GM23338 (cell line): ENCODE measurements at regions not wholly inside any gene's neighbourhood (a gene's known extent, or its start where the extent isn't known, plus 50 kb on each side); places are given as distances from the start of the nearest gene placed in this dataset.
"Not testable (repeated sequence)": the region's sequence is repeated elsewhere in the genome, so short reads cannot be mapped to it uniquely, and the experiment has no call there.

Experiments
- CREB1 ChIP-seq: fragments of 250-450 bp; sonication (Bioruptor Pico); IDR thresholded peaks from 2 replicates; pipeline ENCODE4 v1.5.0; 2020; ENCODE audit warnings: low read depth, mild to moderate bottlenecking, moderate library complexity
- EZH2 ChIP-seq: fragments of 200-600 bp; sonication (generic); IDR thresholded peaks from one replicate; pipeline ENCODE4 v1.8.0; 2017; ENCODE audit warnings: antibody characterized with exemption, mild to moderate bottlenecking, low read depth; ENCODE audit not compliant: unreplicated experiment
- POLR2AphosphoS5 ChIP-seq: IDR thresholded peaks from 2 replicates; pipeline ENCODE4 v1.6.1; 2016; ENCODE audit warnings: antibody characterized with exemption, low read depth
- TF ChIP-seq, protein P1 (sequence below), 2 experiments: fragments of 200-600 bp in 1 of 2; sonication (generic) in 1 of 2; conservative IDR thresholded peaks; 2 replicates each; pipeline versions ENCODE4 v1.5.1 to v1.6.1; 2016 to 2017; ENCODE audit warnings: antibody characterized with exemption in 2 of 2, low read depth in 2 of 2, mild to moderate bottlenecking in 2 of 2, moderate library complexity in 1 of 2
- TF ChIP-seq, protein P2 (sequence below): IDR thresholded peaks from one replicate; pipeline ENCODE4 v1.6.1; 2018; ENCODE audit warnings: antibody characterized with exemption; ENCODE audit not compliant: unreplicated experiment
- TF ChIP-seq, protein P3 (sequence below): IDR thresholded peaks from 2 replicates; pipeline ENCODE4 v1.6.1; 2016; ENCODE audit warnings: antibody characterized with exemption

DNA sequence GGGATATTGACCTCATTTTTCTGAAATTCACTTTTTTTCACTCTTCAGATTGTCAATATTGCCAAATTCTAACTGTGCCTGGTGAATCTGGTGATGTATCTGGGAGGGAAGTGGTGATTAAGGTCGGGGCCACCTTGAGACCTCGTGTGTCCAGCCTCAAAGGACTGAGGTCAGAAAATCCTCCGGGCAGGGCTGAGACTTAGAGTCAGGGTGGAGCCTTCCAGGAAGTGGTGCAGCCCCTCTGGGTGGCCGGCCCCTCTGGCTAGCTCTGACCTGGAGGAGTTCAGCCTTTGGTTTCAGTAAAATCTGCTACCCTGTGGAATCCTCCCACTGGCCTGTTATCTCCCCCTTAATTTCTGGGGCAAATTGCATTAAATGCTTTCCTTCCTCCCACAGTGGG is 175.7 kb downstream of the TRIM43 start:
- TF ChIP-seq, protein P1, sequence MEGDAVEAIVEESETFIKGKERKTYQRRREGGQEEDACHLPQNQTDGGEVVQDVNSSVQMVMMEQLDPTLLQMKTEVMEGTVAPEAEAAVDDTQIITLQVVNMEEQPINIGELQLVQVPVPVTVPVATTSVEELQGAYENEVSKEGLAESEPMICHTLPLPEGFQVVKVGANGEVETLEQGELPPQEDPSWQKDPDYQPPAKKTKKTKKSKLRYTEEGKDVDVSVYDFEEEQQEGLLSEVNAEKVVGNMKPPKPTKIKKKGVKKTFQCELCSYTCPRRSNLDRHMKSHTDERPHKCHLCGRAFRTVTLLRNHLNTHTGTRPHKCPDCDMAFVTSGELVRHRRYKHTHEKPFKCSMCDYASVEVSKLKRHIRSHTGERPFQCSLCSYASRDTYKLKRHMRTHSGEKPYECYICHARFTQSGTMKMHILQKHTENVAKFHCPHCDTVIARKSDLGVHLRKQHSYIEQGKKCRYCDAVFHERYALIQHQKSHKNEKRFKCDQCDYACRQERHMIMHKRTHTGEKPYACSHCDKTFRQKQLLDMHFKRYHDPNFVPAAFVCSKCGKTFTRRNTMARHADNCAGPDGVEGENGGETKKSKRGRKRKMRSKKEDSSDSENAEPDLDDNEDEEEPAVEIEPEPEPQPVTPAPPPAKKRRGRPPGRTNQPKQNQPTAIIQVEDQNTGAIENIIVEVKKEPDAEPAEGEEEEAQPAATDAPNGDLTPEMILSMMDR (conservative IDR thresholded peaks at IDR 0.05; ENCODE audit: low read depth in 2 of 2): not testable (repeated sequence)
- not testable (repeated sequence) for TF ChIP-seq EZH2; CREB1 (CRISPR knock-in tag); POLR2AphosphoS5
- TF ChIP-seq, protein P2, sequence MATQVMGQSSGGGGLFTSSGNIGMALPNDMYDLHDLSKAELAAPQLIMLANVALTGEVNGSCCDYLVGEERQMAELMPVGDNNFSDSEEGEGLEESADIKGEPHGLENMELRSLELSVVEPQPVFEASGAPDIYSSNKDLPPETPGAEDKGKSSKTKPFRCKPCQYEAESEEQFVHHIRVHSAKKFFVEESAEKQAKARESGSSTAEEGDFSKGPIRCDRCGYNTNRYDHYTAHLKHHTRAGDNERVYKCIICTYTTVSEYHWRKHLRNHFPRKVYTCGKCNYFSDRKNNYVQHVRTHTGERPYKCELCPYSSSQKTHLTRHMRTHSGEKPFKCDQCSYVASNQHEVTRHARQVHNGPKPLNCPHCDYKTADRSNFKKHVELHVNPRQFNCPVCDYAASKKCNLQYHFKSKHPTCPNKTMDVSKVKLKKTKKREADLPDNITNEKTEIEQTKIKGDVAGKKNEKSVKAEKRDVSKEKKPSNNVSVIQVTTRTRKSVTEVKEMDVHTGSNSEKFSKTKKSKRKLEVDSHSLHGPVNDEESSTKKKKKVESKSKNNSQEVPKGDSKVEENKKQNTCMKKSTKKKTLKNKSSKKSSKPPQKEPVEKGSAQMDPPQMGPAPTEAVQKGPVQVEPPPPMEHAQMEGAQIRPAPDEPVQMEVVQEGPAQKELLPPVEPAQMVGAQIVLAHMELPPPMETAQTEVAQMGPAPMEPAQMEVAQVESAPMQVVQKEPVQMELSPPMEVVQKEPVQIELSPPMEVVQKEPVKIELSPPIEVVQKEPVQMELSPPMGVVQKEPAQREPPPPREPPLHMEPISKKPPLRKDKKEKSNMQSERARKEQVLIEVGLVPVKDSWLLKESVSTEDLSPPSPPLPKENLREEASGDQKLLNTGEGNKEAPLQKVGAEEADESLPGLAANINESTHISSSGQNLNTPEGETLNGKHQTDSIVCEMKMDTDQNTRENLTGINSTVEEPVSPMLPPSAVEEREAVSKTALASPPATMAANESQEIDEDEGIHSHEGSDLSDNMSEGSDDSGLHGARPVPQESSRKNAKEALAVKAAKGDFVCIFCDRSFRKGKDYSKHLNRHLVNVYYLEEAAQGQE: not testable (repeated sequence)
- TF ChIP-seq, protein P3, sequence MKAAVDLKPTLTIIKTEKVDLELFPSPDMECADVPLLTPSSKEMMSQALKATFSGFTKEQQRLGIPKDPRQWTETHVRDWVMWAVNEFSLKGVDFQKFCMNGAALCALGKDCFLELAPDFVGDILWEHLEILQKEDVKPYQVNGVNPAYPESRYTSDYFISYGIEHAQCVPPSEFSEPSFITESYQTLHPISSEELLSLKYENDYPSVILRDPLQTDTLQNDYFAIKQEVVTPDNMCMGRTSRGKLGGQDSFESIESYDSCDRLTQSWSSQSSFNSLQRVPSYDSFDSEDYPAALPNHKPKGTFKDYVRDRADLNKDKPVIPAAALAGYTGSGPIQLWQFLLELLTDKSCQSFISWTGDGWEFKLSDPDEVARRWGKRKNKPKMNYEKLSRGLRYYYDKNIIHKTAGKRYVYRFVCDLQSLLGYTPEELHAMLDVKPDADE: not testable (repeated sequence)
